GM23338 (cell line): ENCODE measurements at regions not wholly inside any gene's neighbourhood (a gene's known extent, or its start where the extent isn't known, plus 50 kb on each side); places are given as distances from the start of the nearest gene placed in this dataset.

Source experiments
- ATAC-seq: fragments of 200-7000 bp; cut with Tn5 transposase; 3 replicates; pipeline ENCODE4 v1.9.1; 2020
- DNase-seq: peaks from one replicate; pipeline ENCODE4 v3.0.0-alpha.2; 2015; ENCODE audit warnings: low spot score
- H2AFZ ChIP-seq: fragments of 200-600 bp; sonication (generic); 2 replicates; pipeline ENCODE4 v1.8.0; 2016; ENCODE audit warnings: antibody characterized with exemption, mild to moderate bottlenecking, moderate library complexity
- H3F3A ChIP-seq: fragments of 200-600 bp; sonication (generic); replicated peaks from 2 replicates; pipeline ENCODE4 v1.8.0; 2017; ENCODE audit warnings: antibody characterized with exemption, mixed run types, low read depth
- H3K27ac ChIP-seq: fragments of 200-600 bp; sonication (generic); 2 replicates; pipeline ENCODE4 v1.6.1; 2016; ENCODE audit warnings: low read depth
- H3K27me3 ChIP-seq: fragments of 200-600 bp; sonication (generic); 2 replicates; pipeline ENCODE4 v1.8.0; 2016; ENCODE audit warnings: mild to moderate bottlenecking, mixed run types, moderate library complexity; ENCODE audit not compliant: insufficient read depth
- H3K36me3 ChIP-seq: fragments of 200-600 bp; sonication (generic); 2 replicates; pipeline ENCODE4 v1.8.0; 2016; ENCODE audit warnings: mild to moderate bottlenecking; ENCODE audit not compliant: insufficient read depth
- H3K4me1 ChIP-seq: fragments of 200-600 bp; sonication (generic); 2 replicates; pipeline ENCODE4 v1.8.0; 2016; ENCODE audit warnings: mild to moderate bottlenecking, moderate library complexity; ENCODE audit not compliant: insufficient read depth
- H3K4me2 ChIP-seq: fragments of 200-600 bp; sonication (generic); 2 replicates; pipeline ENCODE4 v1.7.1; 2017; ENCODE audit warnings: mixed run types
- H3K4me3 ChIP-seq: fragments of 200-600 bp; sonication (generic); 2 replicates; pipeline ENCODE4 v1.6.1; 2016; ENCODE audit warnings: mixed run types
- H3K79me2 ChIP-seq: fragments of 200-600 bp; sonication (generic); replicated peaks from 2 replicates; pipeline ENCODE4 v1.8.0; 2017; ENCODE audit warnings: mild to moderate bottlenecking; ENCODE audit not compliant: insufficient read depth
- H3K9me2 ChIP-seq: fragments of 200-600 bp; sonication (generic); 2 replicates; pipeline ENCODE4 v1.8.0; 2017; ENCODE audit not compliant: insufficient read depth
- H4K20me1 ChIP-seq: fragments of 200-600 bp; sonication (generic); replicated peaks from 2 replicates; pipeline ENCODE4 v1.8.0; 2017; ENCODE audit warnings: mild to moderate bottlenecking; ENCODE audit not compliant: insufficient read depth
- H3K27ac Mint-ChIP-seq: 2 replicates; pipeline ENCODE4 v1.8.0; 2020; ENCODE audit warnings: inconsistent platforms, mild to moderate bottlenecking, moderate library complexity, mixed read lengths
- H3K27me3 Mint-ChIP-seq: 3 replicates; pipeline ENCODE4 v1.8.0; 2022; ENCODE audit warnings: low read depth, mild to moderate bottlenecking, moderate library complexity, mixed read lengths, inconsistent platforms; ENCODE audit not compliant: insufficient read depth, poor library complexity
- H3K36me3 Mint-ChIP-seq: 3 replicates; pipeline ENCODE4 v1.8.0; 2021; ENCODE audit warnings: low read depth, mild to moderate bottlenecking, inconsistent platforms, moderate library complexity, mixed read lengths
- H3K4me1 Mint-ChIP-seq: 3 replicates; pipeline ENCODE4 v1.8.0; 2020; ENCODE audit warnings: mild to moderate bottlenecking, inconsistent platforms, mixed read lengths
- H3K4me3 Mint-ChIP-seq: 3 replicates; pipeline ENCODE4 v1.8.0; 2021; ENCODE audit warnings: moderate library complexity, mild to moderate bottlenecking, inconsistent platforms, mixed read lengths
- H3K9me3 Mint-ChIP-seq: 3 replicates; pipeline ENCODE4 v1.8.0; 2020; ENCODE audit warnings: moderate library complexity, mild to moderate bottlenecking, inconsistent platforms, mixed read lengths
- EZH2 ChIP-seq: fragments of 200-600 bp; sonication (generic); IDR thresholded peaks from one replicate; pipeline ENCODE4 v1.8.0; 2017; ENCODE audit warnings: antibody characterized with exemption, mild to moderate bottlenecking, low read depth; ENCODE audit not compliant: unreplicated experiment
- EZH2phosphoT487 ChIP-seq: fragments of 200-600 bp; sonication (generic); IDR thresholded peaks from one replicate; pipeline ENCODE4 v1.8.1; 2018; ENCODE audit warnings: antibody characterized with exemption; ENCODE audit not compliant: unreplicated experiment
- JUNB ChIP-seq: IDR thresholded peaks from one replicate; pipeline ENCODE4 v1.6.1; 2016; ENCODE audit warnings: antibody characterized with exemption; ENCODE audit not compliant: unreplicated experiment
- NANOG ChIP-seq: IDR thresholded peaks from 2 replicates; pipeline ENCODE4 v1.6.1; 2016; ENCODE audit warnings: antibody characterized with exemption, borderline replicate concordance
- POLR2AphosphoS5 ChIP-seq: IDR thresholded peaks from 2 replicates; pipeline ENCODE4 v1.6.1; 2016; ENCODE audit warnings: antibody characterized with exemption, low read depth
- STAT1 ChIP-seq: IDR thresholded peaks from one replicate; pipeline ENCODE4 v1.6.1; 2016; ENCODE audit warnings: antibody characterized with exemption; ENCODE audit not compliant: unreplicated experiment
- TF ChIP-seq, protein P1 (sequence below): IDR thresholded peaks from 2 replicates; pipeline ENCODE4 v1.6.1; 2016; ENCODE audit warnings: antibody characterized with exemption
- TF ChIP-seq, protein P2 (sequence below), 2 experiments: fragments of 200-600 bp in 1 of 2; sonication (generic) in 1 of 2; conservative IDR thresholded peaks; 2 replicates each; pipeline versions ENCODE4 v1.5.1 to v1.6.1; 2016 to 2017; ENCODE audit warnings: antibody characterized with exemption in 2 of 2, low read depth in 2 of 2, mild to moderate bottlenecking in 2 of 2, moderate library complexity in 1 of 2
- TF ChIP-seq, protein P3 (sequence below): fragments of 250-450 bp; sonication (Bioruptor Pico); IDR thresholded peaks from 2 replicates; pipeline ENCODE4 v1.5.0; 2020; ENCODE audit warnings: mild to moderate bottlenecking, moderate library complexity

DNA sequence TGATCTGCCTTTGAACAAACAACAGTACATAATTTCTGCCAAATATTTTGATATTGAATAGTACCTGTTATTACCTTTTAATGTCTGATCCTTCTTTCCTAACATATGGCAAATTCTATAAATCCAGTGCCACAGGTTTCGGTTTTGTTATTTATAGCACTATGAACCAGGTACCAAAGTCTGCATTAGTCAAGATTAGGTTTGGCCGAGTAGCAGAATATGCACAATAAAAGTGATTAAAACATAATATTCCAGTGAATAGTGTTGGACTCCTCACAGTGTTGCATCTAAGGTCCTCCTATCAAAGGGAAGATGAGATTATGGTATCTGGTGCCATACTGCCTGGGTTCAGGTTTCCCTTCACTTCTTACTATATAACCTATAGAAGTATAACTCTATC lies 599.0 kb downstream of the ZPLD1 start (continued):
- TF ChIP-seq JUNB (no peak), EZH2 (no peak), POLR2AphosphoS5 (no peak), STAT1 (no peak), NANOG (no peak)
- TF ChIP-seq, protein P1, sequence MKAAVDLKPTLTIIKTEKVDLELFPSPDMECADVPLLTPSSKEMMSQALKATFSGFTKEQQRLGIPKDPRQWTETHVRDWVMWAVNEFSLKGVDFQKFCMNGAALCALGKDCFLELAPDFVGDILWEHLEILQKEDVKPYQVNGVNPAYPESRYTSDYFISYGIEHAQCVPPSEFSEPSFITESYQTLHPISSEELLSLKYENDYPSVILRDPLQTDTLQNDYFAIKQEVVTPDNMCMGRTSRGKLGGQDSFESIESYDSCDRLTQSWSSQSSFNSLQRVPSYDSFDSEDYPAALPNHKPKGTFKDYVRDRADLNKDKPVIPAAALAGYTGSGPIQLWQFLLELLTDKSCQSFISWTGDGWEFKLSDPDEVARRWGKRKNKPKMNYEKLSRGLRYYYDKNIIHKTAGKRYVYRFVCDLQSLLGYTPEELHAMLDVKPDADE = no peak

DNA sequence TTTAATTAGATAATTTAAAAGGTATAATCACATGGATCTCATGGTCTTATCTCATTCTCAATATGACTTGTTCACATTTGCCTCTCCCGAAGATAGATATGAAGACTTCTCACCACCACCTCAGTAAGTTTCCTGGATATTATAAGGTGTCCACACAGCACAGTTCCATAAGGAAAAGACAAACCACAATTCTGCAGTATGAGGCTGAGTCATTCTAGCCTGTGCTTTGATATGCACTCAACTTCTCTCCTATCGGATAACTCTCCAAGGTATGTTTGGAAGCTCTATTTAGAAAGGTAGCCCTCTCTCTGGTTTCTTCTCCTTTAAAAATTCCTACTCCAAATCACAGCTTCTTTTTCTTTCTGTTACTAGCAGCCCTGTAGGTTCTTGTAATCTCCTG lies 612.8 kb downstream of the ZPLD1 start:
- ATAC-seq = no peak
- Histone ChIP-seq H2AFZ (no peak overlapping the region), H3F3A (no peaks in the 10 kb centered on the region), H3K27ac (no peak overlapping the region), H3K4me2 (no peak overlapping the region), H3K27me3 (no peaks in the 10 kb centered on the region), H4K20me1 (no peaks in the 10 kb centered on the region), H3K79me2 (no peaks in the 10 kb centered on the region), H3K4me3 (no peak overlapping the region), H3K4me1 (no peaks in the 10 kb centered on the region), H3K36me3 (no peaks in the 10 kb centered on the region), H3K9me2 (no peaks in the 10 kb centered on the region)
- H3K4me3 Mint-ChIP-seq = no peak overlapping the region
- H3K27me3 Mint-ChIP-seq = no peaks in the 10 kb centered on the region
- no peak overlapping the region for H3K27ac Mint-ChIP-seq
- H3K9me3 Mint-ChIP-seq = no peaks in the 10 kb centered on the region
- TF ChIP-seq, protein P1 = no peak
- TF ChIP-seq, protein P2, sequence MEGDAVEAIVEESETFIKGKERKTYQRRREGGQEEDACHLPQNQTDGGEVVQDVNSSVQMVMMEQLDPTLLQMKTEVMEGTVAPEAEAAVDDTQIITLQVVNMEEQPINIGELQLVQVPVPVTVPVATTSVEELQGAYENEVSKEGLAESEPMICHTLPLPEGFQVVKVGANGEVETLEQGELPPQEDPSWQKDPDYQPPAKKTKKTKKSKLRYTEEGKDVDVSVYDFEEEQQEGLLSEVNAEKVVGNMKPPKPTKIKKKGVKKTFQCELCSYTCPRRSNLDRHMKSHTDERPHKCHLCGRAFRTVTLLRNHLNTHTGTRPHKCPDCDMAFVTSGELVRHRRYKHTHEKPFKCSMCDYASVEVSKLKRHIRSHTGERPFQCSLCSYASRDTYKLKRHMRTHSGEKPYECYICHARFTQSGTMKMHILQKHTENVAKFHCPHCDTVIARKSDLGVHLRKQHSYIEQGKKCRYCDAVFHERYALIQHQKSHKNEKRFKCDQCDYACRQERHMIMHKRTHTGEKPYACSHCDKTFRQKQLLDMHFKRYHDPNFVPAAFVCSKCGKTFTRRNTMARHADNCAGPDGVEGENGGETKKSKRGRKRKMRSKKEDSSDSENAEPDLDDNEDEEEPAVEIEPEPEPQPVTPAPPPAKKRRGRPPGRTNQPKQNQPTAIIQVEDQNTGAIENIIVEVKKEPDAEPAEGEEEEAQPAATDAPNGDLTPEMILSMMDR (conservative IDR thresholded peaks at IDR 0.05; ENCODE audit: low read depth in 2 of 2) = no peak
- TF ChIP-seq EZH2phosphoT487 = no peak
- H3K36me3 Mint-ChIP-seq = no peaks in the 10 kb centered on the region
- H3K4me1 Mint-ChIP-seq = no peaks in the 10 kb centered on the region; the same call in 2 of the 3 replicates
- DNase-seq = no peak

DNA sequence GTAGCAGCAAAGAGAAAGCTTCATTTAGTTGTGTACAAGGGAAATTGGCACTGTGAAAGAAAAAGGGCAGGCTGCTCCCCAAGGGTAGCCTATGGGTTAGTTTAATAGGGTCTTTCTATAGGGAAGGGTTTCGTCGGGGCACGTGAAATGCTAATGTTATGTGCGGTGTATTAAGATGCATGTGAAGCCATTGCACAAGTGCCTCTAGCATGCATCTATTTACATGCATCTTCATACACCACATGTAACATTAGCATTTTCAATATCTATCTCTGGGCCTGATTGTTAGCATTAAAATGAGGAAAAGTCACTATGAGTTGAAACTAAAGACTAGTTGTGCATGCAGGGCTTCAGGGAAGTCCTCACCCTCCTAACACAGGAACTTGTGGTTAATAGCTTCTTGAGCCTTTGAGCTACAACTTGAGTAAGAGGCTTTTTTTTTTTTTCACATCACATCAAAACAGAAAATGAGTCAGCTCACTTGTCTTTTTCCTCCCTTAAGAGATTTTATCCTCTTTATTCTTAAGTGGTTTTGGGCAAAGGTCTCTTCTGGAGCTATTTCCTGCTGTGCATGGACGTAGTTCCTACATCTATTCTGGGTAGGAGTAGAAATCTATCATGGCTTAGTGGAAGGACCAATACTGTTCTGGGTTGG lies 613.4 kb downstream of the ZPLD1 start:
- H3K9me3 Mint-ChIP-seq = no peaks in the 10 kb centered on the region
- H3K4me1 Mint-ChIP-seq = no peaks in the 10 kb centered on the region; the same call in 2 of the 3 replicates
- H3K4me1 ChIP-seq = no peaks in the 10 kb centered on the region
- no peaks in the 10 kb centered on the region for H3K27me3 ChIP-seq
- DNase-seq (no peak), ATAC-seq (no peak)
- H2AFZ ChIP-seq = no peak overlapping the region
- no peak overlapping the region for H3K4me3 Mint-ChIP-seq
- H3K27me3 Mint-ChIP-seq = no peaks in the 10 kb centered on the region
- H3K36me3 ChIP-seq = no peaks in the 10 kb centered on the region
- H3K27ac Mint-ChIP-seq = no peak overlapping the region
- H3K4me3 ChIP-seq = no peak overlapping the region
- H3K9me2 ChIP-seq = 0 out of 2 replicates have a peak, but pooled peaks cover 3% of the 10 kb centered on the region
- no peaks in the 10 kb centered on the region for H3K36me3 Mint-ChIP-seq
- H4K20me1 ChIP-seq = no peaks in the 10 kb centered on the region
- no peak overlapping the region for H3K27ac ChIP-seq
- H3K79me2 ChIP-seq = no peaks in the 10 kb centered on the region
- H3F3A ChIP-seq = no peaks in the 10 kb centered on the region
- H3K4me2 ChIP-seq = no peak overlapping the region
- TF ChIP-seq EZH2 (no peak), JUNB (no peak)
- TF ChIP-seq, protein P3, sequence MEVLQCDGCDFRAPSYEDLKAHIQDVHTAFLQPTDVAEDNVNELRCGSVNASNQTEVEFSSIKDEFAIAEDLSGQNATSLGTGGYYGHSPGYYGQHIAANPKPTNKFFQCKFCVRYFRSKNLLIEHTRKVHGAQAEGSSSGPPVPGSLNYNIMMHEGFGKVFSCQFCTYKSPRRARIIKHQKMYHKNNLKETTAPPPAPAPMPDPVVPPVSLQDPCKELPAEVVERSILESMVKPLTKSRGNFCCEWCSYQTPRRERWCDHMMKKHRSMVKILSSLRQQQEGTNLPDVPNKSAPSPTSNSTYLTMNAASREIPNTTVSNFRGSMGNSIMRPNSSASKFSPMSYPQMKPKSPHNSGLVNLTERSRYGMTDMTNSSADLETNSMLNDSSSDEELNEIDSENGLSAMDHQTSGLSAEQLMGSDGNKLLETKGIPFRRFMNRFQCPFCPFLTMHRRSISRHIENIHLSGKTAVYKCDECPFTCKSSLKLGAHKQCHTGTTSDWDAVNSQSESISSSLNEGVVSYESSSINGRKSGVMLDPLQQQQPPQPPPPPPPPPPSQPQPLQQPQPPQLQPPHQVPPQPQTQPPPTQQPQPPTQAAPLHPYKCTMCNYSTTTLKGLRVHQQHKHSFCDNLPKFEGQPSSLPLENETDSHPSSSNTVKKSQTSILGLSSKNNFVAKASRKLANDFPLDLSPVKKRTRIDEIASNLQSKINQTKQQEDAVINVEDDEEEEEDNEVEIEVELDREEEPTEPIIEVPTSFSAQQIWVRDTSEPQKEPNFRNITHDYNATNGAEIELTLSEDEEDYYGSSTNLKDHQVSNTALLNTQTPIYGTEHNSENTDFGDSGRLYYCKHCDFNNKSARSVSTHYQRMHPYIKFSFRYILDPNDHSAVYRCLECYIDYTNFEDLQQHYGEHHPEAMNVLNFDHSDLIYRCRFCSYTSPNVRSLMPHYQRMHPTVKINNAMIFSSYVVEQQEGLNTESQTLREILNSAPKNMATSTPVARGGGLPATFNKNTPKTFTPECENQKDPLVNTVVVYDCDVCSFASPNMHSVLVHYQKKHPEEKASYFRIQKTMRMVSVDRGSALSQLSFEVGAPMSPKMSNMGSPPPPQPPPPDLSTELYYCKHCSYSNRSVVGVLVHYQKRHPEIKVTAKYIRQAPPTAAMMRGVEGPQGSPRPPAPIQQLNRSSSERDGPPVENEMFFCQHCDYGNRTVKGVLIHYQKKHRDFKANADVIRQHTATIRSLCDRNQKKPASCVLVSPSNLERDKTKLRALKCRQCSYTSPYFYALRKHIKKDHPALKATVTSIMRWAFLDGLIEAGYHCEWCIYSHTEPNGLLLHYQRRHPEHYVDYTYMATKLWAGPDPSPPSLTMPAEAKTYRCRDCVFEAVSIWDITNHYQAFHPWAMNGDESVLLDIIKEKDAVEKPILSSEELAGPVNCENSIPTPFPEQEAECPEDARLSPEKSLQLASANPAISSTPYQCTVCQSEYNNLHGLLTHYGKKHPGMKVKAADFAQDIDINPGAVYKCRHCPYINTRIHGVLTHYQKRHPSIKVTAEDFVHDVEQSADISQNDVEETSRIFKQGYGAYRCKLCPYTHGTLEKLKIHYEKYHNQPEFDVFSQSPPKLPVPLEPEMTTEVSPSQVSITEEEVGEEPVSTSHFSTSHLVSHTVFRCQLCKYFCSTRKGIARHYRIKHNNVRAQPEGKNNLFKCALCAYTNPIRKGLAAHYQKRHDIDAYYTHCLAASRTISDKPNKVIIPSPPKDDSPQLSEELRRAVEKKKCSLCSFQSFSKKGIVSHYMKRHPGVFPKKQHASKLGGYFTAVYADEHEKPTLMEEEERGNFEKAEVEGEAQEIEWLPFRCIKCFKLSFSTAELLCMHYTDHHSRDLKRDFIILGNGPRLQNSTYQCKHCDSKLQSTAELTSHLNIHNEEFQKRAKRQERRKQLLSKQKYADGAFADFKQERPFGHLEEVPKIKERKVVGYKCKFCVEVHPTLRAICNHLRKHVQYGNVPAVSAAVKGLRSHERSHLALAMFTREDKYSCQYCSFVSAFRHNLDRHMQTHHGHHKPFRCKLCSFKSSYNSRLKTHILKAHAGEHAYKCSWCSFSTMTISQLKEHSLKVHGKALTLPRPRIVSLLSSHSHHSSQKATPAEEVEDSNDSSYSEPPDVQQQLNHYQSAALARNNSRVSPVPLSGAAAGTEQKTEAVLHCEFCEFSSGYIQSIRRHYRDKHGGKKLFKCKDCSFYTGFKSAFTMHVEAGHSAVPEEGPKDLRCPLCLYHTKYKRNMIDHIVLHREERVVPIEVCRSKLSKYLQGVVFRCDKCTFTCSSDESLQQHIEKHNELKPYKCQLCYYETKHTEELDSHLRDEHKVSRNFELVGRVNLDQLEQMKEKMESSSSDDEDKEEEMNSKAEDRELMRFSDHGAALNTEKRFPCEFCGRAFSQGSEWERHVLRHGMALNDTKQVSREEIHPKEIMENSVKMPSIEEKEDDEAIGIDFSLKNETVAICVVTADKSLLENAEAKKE (CRISPR knock-in tag) = no peak
